Aorta (tissue), 5 donors: ENCODE measurements at regions not wholly inside any gene's neighbourhood (a gene's known extent, or its start where the extent isn't known, plus 50 kb on each side); places are given as distances from the start of the nearest gene placed in this dataset.
"Not testable (repeated sequence)": the region's sequence is repeated elsewhere in the genome, so short reads cannot be mapped to it uniquely, and the experiment has no call there.

Experiments used
- ATAC-seq: fragments of 200-7000 bp; cut with Tn5 transposase; one replicate; pipeline ENCODE4 v1.9.1; 2022; ENCODE audit warnings: moderate library complexity; ENCODE audit not compliant: low FRiP score
- DNase-seq, 2 donors: peaks; one replicate each; pipeline ENCODE4 v3.0.0-alpha.2; 2020
- H3K27ac ChIP-seq, 2 donors: one replicate each; pipeline ENCODE4 v1.5.1; 2013; ENCODE audit warnings: low read length in 2 of 2, mild to moderate bottlenecking in 2 of 2, moderate library complexity in 2 of 2, control low read depth in 1 of 2, inconsistent platforms in 1 of 2, low read depth in 1 of 2
- H3K27me3 ChIP-seq, 2 donors: one replicate each; pipeline ENCODE4 v1.6.1; 2013; ENCODE audit warnings: control low read depth in 1 of 2, low read length in 1 of 2, mild to moderate bottlenecking in 1 of 2, moderate library complexity in 1 of 2; ENCODE audit not compliant: insufficient read depth in 2 of 2, control insufficient read depth in 1 of 2
- H3K36me3 ChIP-seq, 2 donors: one replicate each; pipeline ENCODE4 v1.6.1; 2013; ENCODE audit warnings: control low read depth in 1 of 2, low read length in 1 of 2, mild to moderate bottlenecking in 1 of 2; ENCODE audit not compliant: insufficient read depth in 2 of 2, control insufficient read depth in 1 of 2
- H3K4me1 ChIP-seq, 2 donors: one replicate each; pipeline ENCODE4 v1.6.1; 2013; ENCODE audit warnings: low read length in 2 of 2, control low read depth in 1 of 2, mild to moderate bottlenecking in 1 of 2, moderate library complexity in 1 of 2; ENCODE audit not compliant: insufficient read depth in 2 of 2, control insufficient read depth in 1 of 2
- H3K4me3 ChIP-seq, 2 donors: one replicate each; pipeline ENCODE4 v1.5.1; 2013; ENCODE audit warnings: low read length in 2 of 2, control low read depth in 1 of 2, mild to moderate bottlenecking in 1 of 2
- H3K9me3 ChIP-seq: one replicate; pipeline ENCODE4 v1.6.1; 2013; ENCODE audit warnings: mild to moderate bottlenecking, low read length; ENCODE audit not compliant: control insufficient read depth
- WGBS, 2 donors: extraction: QIAGEN DNeasy Blood & Tissue Kit; methylation state at CpG; one replicate each; pipeline ENCODE4 v1.1.7; 2013; 5-methylcytosine and 5-hydroxymethylcytosine counted together
- intact Hi-C, 2 donors: fragments of 100-400 bp; cut with DNase I; formaldehyde crosslinking; loops; one replicate each; pipeline versions ENCODE4 v1.14.2 to v1.15.0; 2022
- donor health status: healthy with polysubstance abuse.
- donor health status: Bipolar disorder and iron deficiency.
- donor health status: DM: no; HTN: no; CAD: no.
- donor health status: DM: no; HTN: no; CAD: no.
- donor health status: DM: yes; HTN: yes; CAD: no.

GRCh38 chr7:81234896-81235295 lies 316.0 kb upstream of the SEMA3C start:
- H3K9me3 ChIP-seq: no peaks in the 10 kb centered on the region
- H3K4me1 ChIP-seq: no peaks in the 10 kb centered on the region
- ATAC-seq (no peak), DNase-seq (no peak)
- H3K27me3 ChIP-seq: no peaks in the 10 kb centered on the region
- H3K36me3 ChIP-seq: no peaks in the 10 kb centered on the region
- intact Hi-C loops: no loop called here
- H3K4me3 ChIP-seq: no peak overlapping the region
- 86 to 93% methylated on average over 1 of the region's 1 CpG for WGBS, 2 donors
- no peak overlapping the region for H3K27ac ChIP-seq

GRCh38 chr7:81233208-81233940 lies 314.5 kb upstream of the SEMA3C start:
- H3K4me1 ChIP-seq: no peaks in the 10 kb centered on the region
- intact Hi-C loops: no loop called here
- DNase-seq (peak in 1 of 2 donors; percentile 57), ATAC-seq (peak; percentile 31)
- no peaks in the 10 kb centered on the region for H3K36me3 ChIP-seq
- no peak overlapping the region for H3K27ac ChIP-seq
- WGBS, 2 donors: 87 to 90% methylated on average over 11 of the region's 11 CpGs
- no peak overlapping the region for H3K4me3 ChIP-seq
- H3K9me3 ChIP-seq: no peaks in the 10 kb centered on the region
- H3K27me3 ChIP-seq: no peaks in the 10 kb centered on the region

- Histone ChIP-seq H3K9me3 (no peaks in the 10 kb centered on the region), H3K4me3 (no peak overlapping the region), H3K4me1 (no peaks in the 10 kb centered on the region), H3K36me3 (no peaks in the 10 kb centered on the region), H3K27ac (no peak overlapping the region), H3K27me3 (no peaks in the 10 kb centered on the region)
- ATAC-seq (no peak), DNase-seq (peak in 1 of 2 donors; percentile 59)
- intact Hi-C loops: no loop called here
- 53 to 55% methylated on average over 8 of the region's 8 CpGs for WGBS, 2 donors
Observed at GRCh38 chr7:81232084-81232799, 313.4 kb upstream of the SEMA3C start.

- ATAC-seq: no peak
- Histone ChIP-seq H3K9me3 (no peaks in the 10 kb centered on the region), H3K27ac (no peak overlapping the region), H3K4me1 (no peaks in the 10 kb centered on the region), H3K27me3 (no peaks in the 10 kb centered on the region), H3K36me3 (no peaks in the 10 kb centered on the region), H3K4me3 (no peak overlapping the region)
- intact Hi-C loops: no loop called here
- no peak for DNase-seq
- WGBS, 2 donors: 34% methylated on average over 5 of the region's 5 CpGs
Observed at GRCh38 chr7:81231301-81231838, 312.5 kb upstream of the SEMA3C start.

- no peak for DNase-seq
- H3K27ac ChIP-seq: no peak overlapping the region
- peaks cover 3% of the 10 kb centered on the region for H3K9me3 ChIP-seq
- intact Hi-C loops: no loop called here
- H3K36me3 ChIP-seq: no peaks in the 10 kb centered on the region
- 92 to 93% methylated on average over 3 of the region's 3 CpGs for WGBS, 2 donors
- no peaks in the 10 kb centered on the region for H3K27me3 ChIP-seq
- no peaks in the 10 kb centered on the region for H3K4me1 ChIP-seq
- no peak for ATAC-seq
- H3K4me3 ChIP-seq: no peak overlapping the region
Observed at GRCh38 chr7:81226234-81226633, 307.4 kb upstream of the SEMA3C start.

- ATAC-seq, H3K4me1 ChIP-seq, DNase-seq, H3K9me3 ChIP-seq, H3K27ac ChIP-seq, intact Hi-C loops, H3K4me3 ChIP-seq, H3K36me3 ChIP-seq, H3K27me3 ChIP-seq: not testable (repeated sequence)
- WGBS, 2 donors: 95 to 96% methylated on average over 2 of the region's 2 CpGs
Observed at GRCh38 chr7:81222692-81223091, 303.8 kb upstream of the SEMA3C start.

- Histone ChIP-seq H3K27ac (no peak overlapping the region), H3K4me3 (no peak overlapping the region), H3K4me1 (no peaks in the 10 kb centered on the region), H3K36me3 (no peaks in the 10 kb centered on the region), H3K9me3 (peaks cover 3% of the 10 kb centered on the region), H3K27me3 (no peaks in the 10 kb centered on the region)
- no peak for ATAC-seq
- WGBS, 2 donors: 86 to 90% methylated on average over 3 of the region's 3 CpGs
- intact Hi-C loops: no loop called here
- DNase-seq: no peak
Observed at GRCh38 chr7:81221527-81222217, 302.8 kb upstream of the SEMA3C start.

GRCh38 chr7:81218480-81219106 lies 299.7 kb upstream of the SEMA3C start:
- DNase-seq: no peak
- intact Hi-C loops: no loop called here
- no peak overlapping the region for H3K27ac ChIP-seq
- no peaks in the 10 kb centered on the region for H3K4me1 ChIP-seq
- no peak overlapping the region for H3K4me3 ChIP-seq
- 58 to 73% methylated on average over 2 of the region's 2 CpGs for WGBS, 2 donors
- H3K36me3 ChIP-seq: no peaks in the 10 kb centered on the region
- H3K27me3 ChIP-seq: no peaks in the 10 kb centered on the region
- H3K9me3 ChIP-seq: peaks cover 2% of the 10 kb centered on the region
- ATAC-seq: no peak
